Memory B cell (primary cell): ENCODE measurements at regions not wholly inside any gene's neighbourhood (a gene's known extent, or its start where the extent isn't known, plus 50 kb on each side); places are given as distances from the start of the nearest gene placed in this dataset.
"Not testable (repeated sequence)": the region's sequence is repeated elsewhere in the genome, so short reads cannot be mapped to it uniquely, and the experiment has no call there.

Experiments
- ATAC-seq: fragments of 150-1000 bp; cut with Tn5 transposase; 2 replicates; pipeline ENCODE4 v1.10.0; 2021; ENCODE audit warnings: low read depth, mild to moderate bottlenecking, moderate library complexity
- DNase-seq, 2 donors: peaks; one replicate each; pipeline ENCODE4 v3.0.0; 2022; ENCODE audit warnings: low spot score in 2 of 2
- H3K27ac Mint-ChIP-seq: one replicate; pipeline ENCODE4 v1.8.0; 2022; ENCODE audit warnings: mild to moderate bottlenecking, moderate library complexity, mixed read lengths
- H3K27me3 Mint-ChIP-seq: one replicate; pipeline ENCODE4 v1.8.0; 2022; ENCODE audit warnings: mixed read lengths
- H3K36me3 Mint-ChIP-seq: one replicate; pipeline ENCODE4 v1.8.0; 2022; ENCODE audit warnings: mild to moderate bottlenecking, mixed read lengths
- H3K4me1 Mint-ChIP-seq: one replicate; pipeline ENCODE4 v1.8.0; 2022; ENCODE audit warnings: mixed read lengths
- H3K4me3 Mint-ChIP-seq: one replicate; pipeline ENCODE4 v1.8.0; 2022; ENCODE audit warnings: mild to moderate bottlenecking, moderate library complexity, mixed read lengths
- H3K9me3 Mint-ChIP-seq: one replicate; pipeline ENCODE4 v1.8.0; 2022; ENCODE audit warnings: mixed read lengths

DNA sequence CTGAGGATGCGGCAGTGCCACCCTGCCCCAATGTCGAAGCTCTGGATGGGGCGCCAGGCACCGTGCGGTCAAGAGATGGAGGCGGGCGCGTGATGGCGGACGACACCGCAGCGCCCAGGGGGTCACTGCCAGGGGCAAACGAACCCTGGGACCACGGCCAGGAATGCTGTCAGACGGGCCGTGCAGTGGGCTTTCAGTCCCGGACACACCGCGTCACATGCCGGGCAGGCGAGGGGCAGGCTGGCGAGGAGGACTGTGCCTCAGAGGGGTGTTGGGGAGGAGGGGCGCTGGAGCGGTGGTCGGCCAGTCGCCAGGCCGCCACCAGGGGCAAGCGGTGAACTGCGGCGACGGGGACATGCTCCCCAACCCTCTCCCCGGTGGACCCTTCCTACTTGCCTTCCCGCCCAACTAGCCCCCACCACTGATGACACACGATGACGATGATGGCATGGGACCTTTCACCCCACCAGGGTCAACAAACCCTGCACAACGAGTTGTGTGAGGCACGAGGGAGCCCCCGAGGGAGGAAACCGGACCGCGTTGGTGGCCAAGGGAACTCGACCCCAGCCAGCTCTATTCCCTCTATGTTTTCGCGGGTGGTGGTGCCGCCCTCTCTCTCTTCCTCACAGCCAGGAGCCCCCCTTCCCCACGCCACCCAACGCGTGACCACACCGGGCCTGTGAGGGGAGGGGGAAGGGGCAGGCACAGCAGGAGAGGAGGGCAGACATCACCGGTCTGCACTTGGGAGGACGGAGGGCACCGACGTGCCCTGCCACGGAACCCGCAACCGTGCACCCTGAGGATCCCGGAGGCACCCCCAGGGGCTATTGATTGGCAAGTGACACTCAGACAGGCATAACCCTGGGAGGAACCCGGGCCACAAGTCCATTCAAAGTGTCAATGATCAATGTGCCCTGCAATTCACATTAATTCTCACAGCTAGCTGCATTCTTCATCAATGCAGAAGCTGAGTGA is 1960.9 kb upstream of the DEFB115 start:
- H3K27ac Mint-ChIP-seq, result no peak overlapping the region
- H3K27me3 Mint-ChIP-seq, result no peaks in the 10 kb centered on the region
- H3K4me3 Mint-ChIP-seq, result no peak overlapping the region
- peaks cover 3% of the 10 kb centered on the region for H3K9me3 Mint-ChIP-seq
- no peaks in the 10 kb centered on the region for H3K36me3 Mint-ChIP-seq
- H3K4me1 Mint-ChIP-seq, result no peaks in the 10 kb centered on the region
- DNase-seq (no peak), ATAC-seq (no peak)

DNA sequence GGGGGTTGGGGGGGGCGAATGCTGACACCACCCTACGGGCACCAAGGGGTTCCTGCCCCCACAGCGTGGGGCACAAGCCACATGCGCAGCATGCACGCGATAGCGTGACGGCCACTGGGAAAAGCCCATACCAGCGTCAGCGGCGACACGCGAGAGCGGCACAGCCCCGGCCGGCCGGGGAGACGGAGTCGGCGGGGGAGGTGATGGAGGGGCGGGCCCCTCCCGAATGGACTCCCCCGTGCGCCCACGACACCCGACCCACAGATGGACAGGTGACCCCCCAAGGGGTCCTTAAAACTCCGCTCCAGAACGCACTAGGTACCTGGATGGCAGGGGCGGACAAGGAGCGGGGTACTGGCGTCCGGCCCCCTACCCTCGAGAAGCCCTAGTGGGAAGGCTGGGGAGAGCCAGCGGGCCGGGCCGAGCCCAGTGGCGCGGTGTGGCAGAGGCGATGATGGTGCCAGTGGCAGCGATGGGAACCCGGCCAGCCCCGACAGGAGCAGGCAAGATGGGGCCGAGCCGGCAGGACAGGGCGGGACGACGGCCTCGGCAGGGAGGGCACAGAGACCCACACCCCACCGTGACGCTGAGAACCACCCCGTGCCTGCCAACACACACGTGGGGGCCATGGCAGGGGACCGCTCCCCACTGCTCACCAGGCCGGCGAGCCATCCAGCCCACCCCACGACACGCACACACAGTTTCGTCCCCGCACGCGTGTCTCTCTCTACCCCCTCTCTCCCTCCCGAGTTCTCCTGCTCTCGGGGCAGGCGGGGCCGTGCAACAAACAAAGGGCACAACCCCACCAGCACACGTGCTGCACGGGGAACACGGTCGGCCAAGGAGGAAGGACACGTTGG is 1959.8 kb upstream of the DEFB115 start:
- Mint-ChIP-seq H3K4me1 (no peaks in the 10 kb centered on the region), H3K27ac (no peak overlapping the region), H3K4me3 (no peak overlapping the region), H3K27me3 (no peaks in the 10 kb centered on the region), H3K9me3 (peaks cover 3% of the 10 kb centered on the region), H3K36me3 (no peaks in the 10 kb centered on the region)
- DNase-seq (no peak), ATAC-seq (no peak)

DNA sequence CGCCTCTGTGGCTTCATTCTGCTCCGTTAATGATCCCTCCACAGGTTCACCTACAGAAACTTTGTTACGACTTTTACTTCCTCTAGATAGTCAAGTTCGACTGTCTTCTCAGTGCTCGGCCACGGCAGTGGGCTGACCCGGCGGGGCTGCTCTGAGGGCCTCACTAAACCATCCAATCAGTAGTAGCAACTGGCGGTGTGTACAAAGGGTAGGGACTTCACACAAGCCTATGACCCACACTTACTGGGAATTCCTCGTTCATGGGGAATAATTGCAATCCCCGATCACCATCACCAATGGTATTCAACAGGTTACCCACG is 1959.2 kb upstream of the DEFB115 start:
- peaks cover 3% of the 10 kb centered on the region for H3K9me3 Mint-ChIP-seq
- H3K4me1 Mint-ChIP-seq, result no peaks in the 10 kb centered on the region
- ATAC-seq, result no peak
- no peak overlapping the region for H3K27ac Mint-ChIP-seq
- no peak for DNase-seq
- no peaks in the 10 kb centered on the region for H3K36me3 Mint-ChIP-seq
- H3K4me3 Mint-ChIP-seq, result no peak overlapping the region
- no peaks in the 10 kb centered on the region for H3K27me3 Mint-ChIP-seq

DNA sequence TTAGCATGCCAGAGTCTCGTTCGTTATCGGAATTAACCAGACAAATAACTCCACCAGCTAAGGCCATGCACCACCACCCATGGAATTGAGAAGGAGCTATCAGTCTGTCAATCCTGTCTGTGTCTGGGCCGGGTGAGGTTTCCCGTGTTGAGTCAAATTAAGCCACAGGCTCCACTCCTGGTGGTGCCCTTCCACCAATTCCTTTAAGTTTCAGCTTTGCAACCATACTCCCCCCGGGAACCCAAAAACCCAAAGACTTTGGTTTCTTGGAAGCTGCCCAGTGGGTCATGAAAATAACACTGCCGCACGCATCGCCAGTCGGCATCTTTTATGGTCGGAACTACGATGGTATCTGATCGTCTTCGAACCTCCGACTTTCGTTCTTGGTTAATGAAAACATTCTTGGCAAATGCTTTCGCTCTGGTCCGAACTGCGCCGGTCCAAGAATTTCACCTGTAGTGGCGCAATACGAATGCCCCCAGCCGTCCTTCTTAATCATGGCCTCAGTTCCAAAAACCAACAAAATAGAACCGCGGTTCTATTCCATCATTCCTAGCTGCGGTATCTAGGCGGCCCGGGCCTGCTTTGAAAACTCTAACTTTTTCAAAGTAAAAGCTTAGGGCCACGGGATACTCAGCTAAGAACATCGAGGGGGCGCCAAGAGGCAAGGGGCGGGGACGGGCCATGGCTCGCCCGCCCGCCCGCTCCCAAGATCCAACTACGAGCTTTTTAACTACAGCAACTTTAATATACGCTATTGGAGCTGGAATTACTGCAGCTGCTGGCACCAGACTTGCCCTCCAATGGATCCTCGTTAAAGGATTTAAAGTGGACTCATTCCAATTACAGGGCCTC is 1958.5 kb upstream of the DEFB115 start:
- Mint-ChIP-seq H3K9me3 (peaks cover 3% of the 10 kb centered on the region), H3K4me3 (no peak overlapping the region), H3K27me3 (no peaks in the 10 kb centered on the region), H3K4me1 (no peaks in the 10 kb centered on the region), H3K36me3 (no peaks in the 10 kb centered on the region), H3K27ac (no peak overlapping the region)
- ATAC-seq (no peak), DNase-seq (no peak)

DNA sequence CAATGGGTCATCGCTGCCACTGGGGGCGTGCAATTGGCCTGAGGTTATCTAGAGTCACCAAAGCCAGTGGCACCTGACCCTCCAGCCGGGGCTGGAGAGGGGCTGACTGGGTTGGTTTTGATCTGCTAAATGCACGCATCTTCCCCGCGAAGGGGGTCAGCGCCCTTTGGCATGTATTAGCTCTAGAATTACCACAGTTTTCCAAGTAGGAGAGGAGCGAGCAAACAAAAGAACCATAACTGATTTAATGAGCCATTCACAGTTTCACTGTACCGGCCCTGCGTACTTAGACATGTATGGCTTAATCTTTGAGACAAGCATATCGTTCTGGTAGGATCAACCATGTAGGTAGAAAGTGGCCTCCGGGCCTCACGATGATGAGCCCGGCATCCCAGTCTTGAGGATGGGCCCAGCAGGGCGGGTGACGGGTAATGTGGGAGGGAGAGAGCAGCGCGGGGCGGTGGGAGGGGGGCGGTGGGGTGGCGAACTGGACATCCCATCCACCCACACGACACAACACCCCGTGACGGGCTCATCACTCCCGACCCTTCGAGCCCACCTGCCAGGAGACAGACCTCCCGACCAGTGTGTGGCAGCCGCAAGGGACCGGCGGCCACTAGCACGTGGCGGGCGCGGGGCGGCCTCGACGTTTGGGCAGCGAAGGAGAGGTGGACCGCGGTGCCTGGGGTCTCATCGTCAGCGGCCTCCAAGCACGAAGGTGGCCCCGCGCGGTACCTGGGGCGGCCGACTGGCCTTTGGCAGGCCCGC is 1957.5 kb upstream of the DEFB115 start:
- Mint-ChIP-seq H3K27ac (no peak overlapping the region), H3K4me1 (no peaks in the 10 kb centered on the region), H3K9me3 (peaks cover 6% of the 10 kb centered on the region), H3K4me3 (no peak overlapping the region), H3K27me3 (peaks cover 4% of the 10 kb centered on the region), H3K36me3 (no peaks in the 10 kb centered on the region)
- DNase-seq (no peak), ATAC-seq (no peak)

DNA sequence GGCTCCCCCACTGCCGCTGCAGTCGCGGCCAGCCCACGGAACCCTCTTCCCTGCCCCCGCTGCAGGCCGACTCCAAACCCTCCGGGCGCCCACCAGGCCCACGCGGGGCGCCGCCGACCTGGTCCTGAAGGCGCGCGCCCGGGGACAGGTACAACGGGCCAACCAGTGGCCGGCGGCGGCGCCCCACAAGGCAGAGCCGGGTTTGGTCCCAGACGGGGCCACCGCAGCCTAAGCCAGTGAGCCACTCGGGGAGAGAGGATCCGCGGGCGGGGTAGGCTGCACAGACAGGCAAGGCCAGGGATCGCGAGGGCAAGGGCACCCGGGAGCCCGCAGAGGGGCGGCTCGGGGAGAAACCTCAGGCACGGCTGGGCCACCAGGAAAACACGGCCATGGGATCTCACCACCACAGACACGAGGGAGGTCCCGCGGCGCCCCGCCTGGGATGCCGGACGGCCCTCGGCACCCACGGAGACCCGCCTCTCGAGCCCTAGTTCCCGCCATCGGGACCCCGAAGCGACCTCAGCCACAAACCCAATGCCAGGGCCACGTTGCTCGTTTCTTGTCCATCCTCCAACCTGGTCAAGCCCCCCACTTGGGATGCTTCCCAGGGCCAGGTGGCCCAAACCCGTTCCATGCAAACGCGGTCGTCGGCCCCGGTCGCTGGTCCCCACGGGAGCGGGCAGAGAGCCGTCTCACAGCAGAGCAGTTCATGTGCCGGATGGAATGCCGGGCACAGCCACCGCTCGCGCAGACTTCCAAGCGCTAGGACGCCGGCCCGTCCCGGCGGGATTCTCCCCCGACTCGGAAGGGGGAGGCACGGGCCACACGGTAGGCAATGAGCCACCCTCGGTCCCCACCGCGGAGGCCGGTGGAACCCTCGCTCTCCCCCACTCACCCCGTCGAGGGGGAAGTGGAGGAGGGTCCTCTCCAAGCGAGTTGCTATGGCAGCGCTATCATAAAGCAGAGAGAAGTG is 1956.6 kb upstream of the DEFB115 start:
- H3K27ac Mint-ChIP-seq, result no peak overlapping the region
- peaks cover 12% of the 10 kb centered on the region for H3K9me3 Mint-ChIP-seq
- DNase-seq, result no peak
- H3K4me1 Mint-ChIP-seq, result peaks cover 5% of the 10 kb centered on the region
- peaks cover 13% of the 10 kb centered on the region for H3K27me3 Mint-ChIP-seq
- ATAC-seq, result no peak
- H3K36me3 Mint-ChIP-seq, result peaks cover 5% of the 10 kb centered on the region
- no peak overlapping the region for H3K4me3 Mint-ChIP-seq

DNA sequence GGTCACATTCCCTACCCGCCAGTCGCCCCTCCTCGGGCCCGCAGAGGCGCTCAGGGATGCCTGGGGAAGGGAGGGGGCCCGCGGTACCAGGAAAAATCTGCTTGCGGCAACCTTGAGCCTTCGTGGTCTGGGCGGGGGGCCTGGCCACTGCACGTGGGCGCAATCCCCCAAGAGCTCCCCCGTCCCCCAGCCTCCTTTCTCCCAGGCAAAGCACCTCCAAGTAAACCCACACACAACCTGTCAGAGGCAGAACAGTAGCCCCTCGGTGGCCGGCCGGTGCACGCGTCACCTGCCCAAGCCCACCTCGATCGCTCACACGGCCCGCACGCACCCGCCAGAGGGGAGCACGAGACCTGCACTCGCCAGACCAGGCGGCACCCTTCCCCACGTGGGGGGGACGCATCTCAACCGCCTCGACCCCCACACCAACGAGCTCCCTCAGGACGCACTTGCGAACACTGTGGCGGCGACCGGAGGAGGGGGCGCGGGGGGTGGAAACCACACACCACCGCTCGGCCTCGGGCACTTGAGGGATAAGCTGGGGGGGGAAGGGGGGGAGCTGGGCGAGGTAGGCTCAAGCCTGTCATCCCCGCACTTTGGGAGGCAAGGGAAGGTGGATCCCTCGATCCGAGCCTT is 1955.7 kb upstream of the DEFB115 start:
- H3K27ac Mint-ChIP-seq, result no peak overlapping the region
- peaks cover 12% of the 10 kb centered on the region for H3K9me3 Mint-ChIP-seq
- peaks cover 13% of the 10 kb centered on the region for H3K27me3 Mint-ChIP-seq
- DNase-seq (no peak), ATAC-seq (no peak)
- peaks cover 5% of the 10 kb centered on the region for H3K4me1 Mint-ChIP-seq
- H3K36me3 Mint-ChIP-seq, result peaks cover 5% of the 10 kb centered on the region
- no peak overlapping the region for H3K4me3 Mint-ChIP-seq

DNA sequence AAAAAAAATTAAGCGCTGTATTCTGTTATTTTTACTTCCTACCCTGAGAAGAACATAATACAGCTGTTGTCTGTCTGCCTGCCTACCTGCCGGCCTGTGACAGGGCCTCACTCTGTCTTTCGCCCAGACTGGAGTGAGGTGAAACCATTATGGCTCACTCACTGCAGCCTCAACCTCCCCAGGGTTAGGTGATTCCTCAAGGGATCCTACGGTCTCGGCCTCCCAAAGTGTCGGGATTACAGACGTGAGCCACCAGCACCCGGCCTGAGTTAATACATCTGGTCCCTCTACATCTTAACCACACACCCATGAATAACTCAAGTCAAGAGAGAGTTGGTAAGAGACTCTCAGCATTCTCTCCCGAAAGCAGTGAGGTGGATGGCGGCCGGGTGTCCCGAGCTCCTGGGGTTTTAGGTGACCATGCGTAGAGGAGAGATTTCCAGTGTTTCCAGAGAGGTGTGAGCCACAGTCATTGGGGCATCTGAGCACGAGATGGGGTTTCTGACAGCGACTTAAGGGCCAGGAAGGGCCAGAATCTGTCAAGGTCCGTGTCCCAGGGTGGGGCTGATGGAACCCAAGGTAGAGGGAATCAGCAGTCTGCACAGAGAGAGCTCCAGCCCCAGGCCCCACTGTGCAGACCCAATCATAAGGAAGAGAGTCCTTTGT is 1954.4 kb upstream of the DEFB115 start:
- DNase-seq (no peak), ATAC-seq (no peak)
- Mint-ChIP-seq H3K27me3 (peaks cover 14% of the 10 kb centered on the region), H3K9me3 (peaks cover 17% of the 10 kb centered on the region), H3K4me1 (peaks cover 9% of the 10 kb centered on the region), H3K36me3 (peaks cover 6% of the 10 kb centered on the region), H3K27ac (no peak overlapping the region), H3K4me3 (no peak overlapping the region)

DNA sequence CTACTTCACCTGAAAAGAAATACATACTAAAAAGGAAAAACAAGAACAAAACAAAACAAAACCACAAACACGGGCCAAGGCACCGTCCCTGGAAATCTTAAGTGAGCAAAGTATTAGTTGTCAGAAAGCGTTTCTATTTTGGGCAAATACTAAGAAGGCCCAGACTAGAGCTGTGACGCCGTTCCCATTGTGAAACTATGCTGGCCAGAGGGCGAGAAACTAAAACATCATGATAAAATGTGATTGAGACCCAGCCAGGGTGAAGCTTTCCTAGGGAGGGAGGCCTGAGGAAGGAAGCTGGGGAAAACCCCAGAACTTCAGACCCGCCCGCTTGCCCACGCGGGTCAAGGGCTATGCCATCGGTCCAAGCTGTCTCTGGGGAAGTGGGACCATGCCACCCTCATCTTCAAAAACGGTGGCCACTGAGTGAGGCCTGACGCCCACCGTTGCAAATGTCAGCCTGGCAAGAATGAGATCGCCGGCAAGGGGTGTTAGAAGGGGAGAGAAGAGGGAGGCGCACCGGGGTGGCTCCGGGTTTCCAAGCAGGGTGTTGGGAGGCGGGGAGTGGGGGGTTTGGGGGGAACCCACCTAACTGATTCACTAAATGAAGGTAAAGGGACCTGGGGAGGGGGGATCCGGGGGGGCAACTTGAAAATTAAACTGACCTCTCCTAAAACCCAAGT is 1950.9 kb upstream of the DEFB115 start:
- H3K27ac Mint-ChIP-seq, result no peak overlapping the region
- peaks cover 16% of the 10 kb centered on the region for H3K4me1 Mint-ChIP-seq
- H3K36me3 Mint-ChIP-seq, result peaks cover 7% of the 10 kb centered on the region
- DNase-seq, result no peak
- H3K4me3 Mint-ChIP-seq, result no peak overlapping the region
- peaks cover 20% of the 10 kb centered on the region for H3K27me3 Mint-ChIP-seq
- H3K9me3 Mint-ChIP-seq, result peaks cover 26% of the 10 kb centered on the region
- ATAC-seq, result no peak

DNA sequence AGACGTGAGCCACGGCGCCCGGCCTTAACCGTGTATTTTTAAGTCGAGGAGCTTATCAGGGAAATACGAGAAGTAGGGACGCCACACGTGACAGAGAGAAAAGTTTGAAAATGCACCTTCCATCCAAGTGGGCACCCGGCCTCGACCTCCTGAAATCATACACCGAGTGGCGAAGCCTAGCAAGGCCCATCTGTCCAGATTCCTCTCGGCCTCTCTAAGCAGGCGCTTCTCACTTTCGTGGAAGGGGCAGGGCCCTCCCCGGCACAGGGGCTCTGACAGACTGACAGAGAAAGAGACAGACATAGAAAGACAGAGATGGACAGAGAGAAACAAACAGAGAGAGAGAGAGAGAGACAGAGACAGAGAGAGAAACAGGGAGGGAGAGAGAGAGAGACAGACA is 1950.0 kb upstream of the DEFB115 start:
- H3K27ac Mint-ChIP-seq, H3K4me3 Mint-ChIP-seq, ATAC-seq, DNase-seq, H3K36me3 Mint-ChIP-seq: not testable (repeated sequence)
- Mint-ChIP-seq H3K9me3 (peaks cover 30% of the 10 kb centered on the region), H3K27me3 (peaks cover 20% of the 10 kb centered on the region), H3K4me1 (peaks cover 16% of the 10 kb centered on the region)

DNA sequence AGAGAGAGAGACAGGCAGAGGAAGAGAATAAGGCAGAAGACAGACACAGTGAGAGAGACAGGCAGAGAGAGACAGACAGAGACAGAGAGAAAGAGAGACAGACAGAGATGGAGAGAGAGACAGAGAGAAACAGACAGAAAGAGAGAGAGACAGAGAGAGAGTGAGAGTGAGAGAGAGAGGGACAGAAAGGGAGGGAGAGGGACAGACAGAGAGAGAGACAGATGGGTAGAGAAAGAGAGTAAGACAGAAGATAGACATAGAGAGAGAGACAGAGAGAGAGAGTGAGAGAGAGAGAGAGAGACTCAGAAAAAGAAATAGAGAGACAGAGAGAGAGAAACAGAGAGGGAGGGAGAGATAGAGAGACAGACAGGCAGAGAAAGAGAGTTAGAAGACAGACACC is 1948.5 kb upstream of the DEFB115 start:
- peaks cover 30% of the 10 kb centered on the region for H3K9me3 Mint-ChIP-seq
- DNase-seq, H3K36me3 Mint-ChIP-seq, H3K4me3 Mint-ChIP-seq, H3K27ac Mint-ChIP-seq, ATAC-seq: not testable (repeated sequence)
- H3K4me1 Mint-ChIP-seq, result peaks cover 16% of the 10 kb centered on the region
- peaks cover 20% of the 10 kb centered on the region for H3K27me3 Mint-ChIP-seq
